T1000 (cell line): ENCODE measurements at regions not wholly inside any gene's neighbourhood (a gene's known extent, or its start where the extent isn't known, plus 50 kb on each side); places are given as distances from the start of the nearest gene placed in this dataset.
"Not testable (repeated sequence)": the region's sequence is repeated elsewhere in the genome, so short reads cannot be mapped to it uniquely, and the experiment has no call there.

Experiments
- DNase-seq: peaks from one replicate; lab custom pipeline; 2025; ENCODE audit warnings: mixed read lengths; lab: John Stamatoyannopoulos, UW

- no peak for DNase-seq
Observed at GRCh38 chr10:80946957-80947726, 409.4 kb downstream of the SH2D4B start.

DNA sequence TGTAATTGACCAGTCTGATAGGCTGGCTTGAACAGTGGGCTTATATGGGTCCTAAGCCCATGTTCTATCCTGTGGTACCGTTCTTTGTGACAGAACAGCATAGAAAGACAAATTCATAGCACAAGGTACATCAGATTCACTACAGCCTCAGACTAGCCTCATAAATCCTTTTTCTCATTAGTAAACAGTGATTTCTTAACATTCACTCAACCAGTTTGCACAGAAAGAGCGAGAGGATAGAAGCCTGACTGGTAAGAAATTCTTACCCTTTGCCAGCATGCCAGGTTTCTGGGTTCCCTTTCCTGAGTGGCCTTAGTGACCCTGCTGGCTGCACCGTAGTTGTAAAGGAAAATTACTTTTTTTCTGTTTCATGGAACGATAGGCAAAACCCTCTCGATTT, 412.1 kb downstream of the SH2D4B start:
- DNase-seq = no peak

GRCh38 chr10:80952436-80952835, 414.7 kb downstream of the SH2D4B start:
- DNase-seq = no peak

DNA sequence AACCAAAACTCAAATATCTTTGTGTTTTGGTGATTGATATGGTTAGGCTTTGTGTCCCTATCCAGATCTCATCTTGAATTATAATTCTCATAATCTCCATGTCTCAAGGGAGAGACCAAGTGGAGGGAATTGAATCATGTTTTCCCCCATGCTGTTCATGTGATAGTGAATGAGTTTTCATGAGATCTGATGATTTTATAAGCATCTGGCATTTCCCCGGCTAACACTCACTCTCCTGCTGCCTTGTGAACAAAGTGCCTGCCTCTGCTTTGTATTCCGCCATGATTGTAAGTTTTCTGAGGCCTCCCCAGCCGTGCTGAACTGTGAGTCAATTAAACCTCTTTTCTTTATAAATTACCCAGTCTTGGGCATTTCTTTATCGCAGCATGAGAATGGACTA, 419.5 kb downstream of the SH2D4B start:
- no peak for DNase-seq

DNA sequence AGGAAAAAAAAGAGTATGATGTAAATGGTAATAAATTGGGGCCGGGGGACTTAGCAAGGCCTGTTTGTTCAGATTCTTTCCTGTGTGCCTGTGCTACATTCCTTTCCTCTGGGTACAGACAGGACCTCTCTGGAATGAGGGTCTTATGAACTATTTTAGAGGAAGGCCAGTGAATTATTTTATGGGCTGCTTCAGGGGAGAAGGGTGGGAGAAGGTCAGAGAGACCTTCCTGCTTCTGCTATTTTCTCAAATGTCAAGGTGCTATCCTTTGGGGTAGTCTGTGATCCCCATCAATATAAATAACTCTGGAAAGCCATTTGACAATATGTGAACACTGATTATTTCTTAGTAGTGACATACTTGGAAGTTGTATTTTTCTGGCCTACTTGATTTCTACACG, 426.5 kb downstream of the SH2D4B start:
- DNase-seq = no peak

DNA sequence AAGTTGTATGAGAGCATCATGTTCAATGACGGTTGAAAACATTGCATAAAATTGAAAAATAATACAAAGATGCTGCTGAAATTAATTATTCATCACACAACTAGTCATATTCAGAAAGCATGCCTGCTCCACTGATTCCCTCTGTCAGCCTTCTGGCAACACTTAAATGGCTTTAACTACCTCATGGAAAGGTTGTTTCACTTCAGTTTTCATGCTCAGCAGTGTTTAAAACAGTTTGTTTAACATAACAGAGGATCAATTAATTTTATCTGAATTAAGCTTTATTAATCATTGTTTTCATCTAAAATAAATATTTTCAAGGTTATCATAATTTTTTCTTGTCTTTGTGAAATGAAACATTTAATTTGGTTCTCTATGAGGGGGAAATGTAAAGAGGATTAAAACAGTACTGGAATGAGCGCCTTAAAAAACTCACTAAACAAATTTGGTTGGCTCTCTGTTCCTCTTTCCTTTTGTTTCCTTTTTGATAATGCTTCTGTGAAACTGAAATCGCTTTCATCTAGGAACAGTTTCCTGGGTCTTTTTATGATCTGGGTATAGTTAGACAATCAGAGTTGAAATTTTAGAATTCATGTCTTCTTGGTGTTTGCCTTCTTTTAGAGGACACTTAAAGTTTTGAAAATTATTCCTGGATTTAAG, 427.4 kb downstream of the SH2D4B start:
- DNase-seq = no peak

- no peak for DNase-seq
Observed at GRCh38 chr10:80966326-80966986, 428.8 kb downstream of the SH2D4B start.

GRCh38 chr10:80967357-80967756, 429.7 kb downstream of the SH2D4B start:
- DNase-seq = not testable (repeated sequence)

DNA sequence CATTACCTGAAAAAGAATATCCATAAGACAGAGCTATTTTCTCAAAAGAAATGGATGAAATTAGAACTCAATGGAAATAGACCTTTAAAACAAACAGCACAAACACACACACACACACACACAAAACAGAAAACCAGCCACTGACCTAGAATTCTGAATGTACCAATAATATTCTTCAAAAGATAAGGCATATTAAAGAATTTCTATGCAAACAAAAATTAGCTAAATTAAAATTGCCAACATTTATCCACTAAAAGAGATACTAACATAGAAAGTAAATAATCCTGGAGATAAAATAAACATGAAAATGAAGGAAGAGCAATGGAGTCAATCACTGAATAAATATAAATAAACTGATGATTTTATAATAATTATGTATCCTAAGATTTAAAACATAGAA, 431.2 kb downstream of the SH2D4B start:
- DNase-seq = no peak

DNA sequence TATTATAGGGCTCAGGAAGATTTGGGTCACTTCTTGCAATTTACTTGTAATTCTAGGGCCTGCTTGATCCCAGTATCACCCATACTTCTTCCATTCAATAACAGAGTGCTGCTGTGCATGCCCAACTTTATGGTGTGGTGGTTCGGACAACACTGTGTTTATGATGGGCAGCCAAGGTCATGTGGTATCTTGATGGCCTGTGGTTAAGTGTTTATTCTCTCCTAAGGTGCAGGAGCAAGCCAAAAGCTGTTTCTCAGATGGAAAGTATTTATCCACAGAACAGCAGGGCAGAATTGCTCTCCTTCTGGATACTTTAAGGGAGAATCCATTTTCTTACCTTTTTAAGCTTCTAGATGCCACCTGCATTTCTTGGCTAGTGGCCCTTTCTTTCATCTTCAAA, 433.8 kb downstream of the SH2D4B start:
- DNase-seq = no peak

GRCh38 chr10:80976658-80977057, 439.0 kb downstream of the SH2D4B start:
- DNase-seq = no peak

GRCh38 chr10:80985102-80985501, 447.4 kb downstream of the SH2D4B start:
- no peak for DNase-seq

DNA sequence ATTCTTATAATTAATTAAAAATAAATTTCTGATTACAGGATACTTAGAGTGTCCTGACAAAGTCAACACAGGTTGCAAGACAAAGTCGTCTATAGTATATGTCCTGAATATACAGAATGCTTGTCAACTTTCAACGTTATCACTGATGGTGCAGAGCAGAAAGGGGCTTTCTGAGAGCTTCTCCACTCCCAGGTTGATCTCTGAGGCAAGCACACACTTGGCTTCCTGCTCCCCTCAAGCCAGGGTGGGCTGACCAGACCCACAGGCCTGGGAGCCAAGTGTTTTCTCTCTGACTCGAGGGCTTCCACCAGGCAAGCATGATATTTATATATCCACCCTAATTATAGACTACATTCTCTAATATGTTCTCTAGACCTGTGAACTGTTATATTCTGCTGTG, 448.9 kb downstream of the SH2D4B start:
- no peak for DNase-seq

- no peak for DNase-seq
Observed at GRCh38 chr10:80988755-80989154, 451.1 kb downstream of the SH2D4B start.

DNA sequence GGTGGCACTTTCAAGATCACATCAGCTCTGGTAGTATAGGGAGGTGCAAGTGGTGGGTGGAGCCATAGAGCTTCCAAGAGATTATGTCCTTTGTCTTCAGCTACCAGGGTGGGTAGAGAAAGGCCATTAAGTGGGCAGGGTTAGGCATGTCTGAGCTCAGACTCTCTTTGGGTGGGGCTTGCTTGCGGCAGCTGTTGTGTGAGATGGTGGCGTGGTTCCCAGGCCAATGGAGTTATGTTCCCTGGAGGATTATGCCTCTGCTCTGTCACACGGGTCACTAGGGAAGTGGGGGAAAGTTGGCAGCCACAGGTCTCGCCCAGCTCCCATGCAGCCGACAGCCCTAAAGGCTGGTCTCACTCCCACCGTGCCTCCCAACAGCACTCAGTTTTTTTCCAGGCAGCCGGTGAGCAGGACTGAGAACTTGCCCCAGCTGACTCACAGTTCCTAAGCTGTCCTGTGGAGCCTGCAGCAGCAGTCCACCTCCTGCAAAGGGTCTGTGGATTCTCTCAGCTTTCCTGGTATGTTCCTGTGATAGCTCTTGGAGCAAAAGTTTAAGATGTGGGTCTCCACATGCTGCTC, 459.0 kb downstream of the SH2D4B start:
- no peak for DNase-seq

- DNase-seq = no peak
Observed at GRCh38 chr10:81000781-81001180, 463.1 kb downstream of the SH2D4B start.

DNA sequence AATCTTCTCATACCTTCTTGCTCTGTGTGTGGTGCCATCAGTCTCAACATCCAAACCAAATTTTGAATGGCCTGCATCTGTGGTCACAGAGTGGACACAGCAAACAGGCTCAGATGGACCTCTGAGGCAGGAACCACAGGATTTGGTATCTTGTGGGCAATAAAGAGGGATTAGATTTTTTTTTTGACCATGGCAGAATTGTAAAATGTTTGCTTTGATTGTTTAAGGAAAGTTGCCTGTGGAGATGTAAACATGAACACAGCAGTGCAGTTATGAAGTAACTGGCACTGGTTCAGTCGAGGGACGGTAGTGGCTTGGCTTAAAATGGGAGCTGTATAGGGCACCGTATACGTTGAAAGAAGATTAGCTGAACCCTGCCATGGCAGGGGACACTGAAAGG, 464.7 kb downstream of the SH2D4B start:
- no peak for DNase-seq

GRCh38 chr10:81007872-81008271, 470.2 kb downstream of the SH2D4B start:
- DNase-seq = no peak

DNA sequence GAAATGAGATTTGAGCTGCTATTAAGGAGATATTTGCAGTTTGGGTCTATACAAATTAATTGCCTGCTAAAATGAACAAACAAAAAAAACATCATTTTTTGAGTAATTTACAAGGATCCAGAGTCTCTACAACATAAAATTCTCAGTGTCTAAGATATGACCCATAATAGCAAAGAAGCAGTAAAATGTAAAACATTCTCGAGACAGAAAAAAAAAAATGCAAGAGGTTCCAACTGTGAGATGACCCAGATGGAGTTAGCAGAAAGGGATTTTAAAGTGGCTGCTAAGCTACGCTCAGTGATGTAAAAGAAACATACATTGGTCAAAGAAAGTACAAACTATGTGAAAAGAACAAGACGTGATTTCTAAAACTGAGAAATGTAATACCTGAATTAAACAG, 471.0 kb downstream of the SH2D4B start:
- DNase-seq = no peak

GRCh38 chr10:81009296-81009695, 471.6 kb downstream of the SH2D4B start:
- DNase-seq = no peak

DNA sequence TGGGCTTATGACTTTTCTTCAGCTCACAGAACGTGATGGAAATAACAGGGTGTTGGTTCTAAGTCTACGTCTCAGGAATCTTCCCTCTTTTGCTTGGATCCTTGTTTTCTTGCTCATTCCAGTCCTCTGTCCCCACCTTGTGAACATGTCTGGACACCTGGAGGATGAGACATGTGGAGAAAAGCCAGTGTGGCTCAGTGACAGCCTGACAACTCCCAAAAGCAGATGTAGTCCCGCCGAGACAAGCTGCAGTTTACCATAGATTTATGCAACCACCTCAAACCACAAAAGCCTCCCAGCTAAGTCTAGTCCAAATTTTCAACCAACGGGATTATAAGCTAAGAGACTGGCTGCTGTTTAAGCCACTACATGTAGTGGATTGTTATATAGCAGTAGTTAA, 476.1 kb downstream of the SH2D4B start:
- no peak for DNase-seq

DNA sequence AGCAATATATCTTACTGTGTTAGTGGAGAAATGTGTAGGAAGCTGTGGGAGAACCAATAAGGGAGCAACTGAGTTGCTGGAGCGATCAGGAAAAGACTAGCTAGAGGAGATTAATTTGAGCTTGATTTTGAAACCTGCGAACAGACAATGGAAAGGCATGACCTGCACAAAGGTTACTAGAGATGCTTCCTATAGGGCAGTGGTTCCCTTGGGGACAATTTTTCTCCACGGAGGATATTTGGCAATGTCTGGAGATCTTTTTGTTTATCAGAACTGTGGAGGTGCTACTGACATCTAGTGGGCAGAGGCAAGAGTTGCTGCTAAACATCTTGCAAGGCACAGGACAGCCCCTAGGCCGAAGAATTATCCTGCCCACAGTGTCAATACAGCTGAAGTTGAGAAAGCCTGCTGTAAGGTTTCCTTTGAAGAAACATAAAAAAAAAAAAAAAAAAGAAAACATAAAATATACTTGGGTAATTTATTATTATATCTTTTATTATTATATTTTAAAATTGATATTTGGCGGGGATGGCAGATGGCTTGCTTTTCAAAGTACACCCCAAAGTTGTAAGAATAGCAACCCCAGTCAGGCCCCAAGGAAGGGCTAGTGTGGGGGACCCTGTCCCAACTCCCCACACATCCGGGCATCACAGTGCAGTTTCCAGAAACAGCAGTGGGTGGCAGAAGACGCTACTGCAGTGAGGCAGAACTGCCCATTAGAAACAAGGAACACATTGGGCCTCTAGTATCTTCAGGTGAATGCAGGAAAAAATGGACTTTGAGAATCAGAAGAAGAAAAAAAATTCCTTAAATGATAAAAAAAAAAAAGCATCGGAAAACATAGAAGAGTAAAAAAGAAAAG, 481.6 kb downstream of the SH2D4B start:
- peak; percentile 36 for DNase-seq
